Panc1 (cell line): ENCODE measurements at regions not wholly inside any gene's neighbourhood (a gene's known extent, or its start where the extent isn't known, plus 50 kb on each side); places are given as distances from the start of the nearest gene placed in this dataset.

Experiments used
- POLR2AphosphoS5 ChIP-seq: IDR thresholded peaks from 2 replicates; pipeline ENCODE4 v1.6.1; 2012; ENCODE audit warnings: mild to moderate bottlenecking, low read depth, low read length, moderate library complexity
- REST ChIP-seq, 2 experiments: IDR thresholded peaks; 2 replicates each; pipeline ENCODE4 v1.6.1; 2011 to 2012; ENCODE audit warnings: low read depth in 2 of 2, control low read depth in 1 of 2, low read length in 1 of 2, mild to moderate bottlenecking in 1 of 2, moderate library complexity in 1 of 2; ENCODE audit not compliant: insufficient read depth in 1 of 2
- TCF7L2 ChIP-seq: IDR thresholded peaks from 2 replicates; pipeline ENCODE4 v1.6.1; 2011; ENCODE audit warnings: mild to moderate bottlenecking, low read depth, low read length, inconsistent platforms
- TF ChIP-seq, protein P1 (sequence below): fragments of 450-650 bp; IDR thresholded peaks from 2 replicates; pipeline ENCODE4 v1.5.1; 2017; ENCODE audit warnings: mild to moderate bottlenecking

GRCh38 chr4:152010710-152011079 is 249.9 kb upstream of the GATB start:
- TF ChIP-seq, protein P1, sequence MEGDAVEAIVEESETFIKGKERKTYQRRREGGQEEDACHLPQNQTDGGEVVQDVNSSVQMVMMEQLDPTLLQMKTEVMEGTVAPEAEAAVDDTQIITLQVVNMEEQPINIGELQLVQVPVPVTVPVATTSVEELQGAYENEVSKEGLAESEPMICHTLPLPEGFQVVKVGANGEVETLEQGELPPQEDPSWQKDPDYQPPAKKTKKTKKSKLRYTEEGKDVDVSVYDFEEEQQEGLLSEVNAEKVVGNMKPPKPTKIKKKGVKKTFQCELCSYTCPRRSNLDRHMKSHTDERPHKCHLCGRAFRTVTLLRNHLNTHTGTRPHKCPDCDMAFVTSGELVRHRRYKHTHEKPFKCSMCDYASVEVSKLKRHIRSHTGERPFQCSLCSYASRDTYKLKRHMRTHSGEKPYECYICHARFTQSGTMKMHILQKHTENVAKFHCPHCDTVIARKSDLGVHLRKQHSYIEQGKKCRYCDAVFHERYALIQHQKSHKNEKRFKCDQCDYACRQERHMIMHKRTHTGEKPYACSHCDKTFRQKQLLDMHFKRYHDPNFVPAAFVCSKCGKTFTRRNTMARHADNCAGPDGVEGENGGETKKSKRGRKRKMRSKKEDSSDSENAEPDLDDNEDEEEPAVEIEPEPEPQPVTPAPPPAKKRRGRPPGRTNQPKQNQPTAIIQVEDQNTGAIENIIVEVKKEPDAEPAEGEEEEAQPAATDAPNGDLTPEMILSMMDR, result no peak
- TF ChIP-seq POLR2AphosphoS5 (no peak), TCF7L2 (no peak), REST (IDR thresholded peaks at IDR 0.05; ENCODE audit: insufficient read depth in 1 of 2, low read depth in 2 of 2, low read length in 1 of 2) (no peak)
